ENCODE measurements at regions not wholly inside any gene's neighbourhood (a gene's known extent, or its start where the extent isn't known, plus 50 kb on each side); places are given as distances from the start of the nearest gene placed in this dataset.

- no peaks in the 10 kb centered on the region for H3K36me3 ChIP-seq (replicated peaks in 1 of 2; ENCODE audit: control extremely low read depth in 1 of 2, control insufficient read depth in 1 of 2, extremely low read depth in 1 of 2, insufficient read depth in 2 of 2, low read length in 1 of 2)
- CTCF ChIA-PET: no interaction called here
- H3K4me1 Mint-ChIP-seq: no peaks in the 10 kb centered on the region
These were observed 611.4 kb upstream of the CDH5 start for GRCh38 chr16:65754820-65755691.

More at GRCh38 chr16:65754820-65755691, 611.4 kb upstream of the CDH5 start:
- Histone ChIP-seq H2AFZ (ENCODE audit: insufficient read depth, low read depth, low read length, poor library complexity, severe bottlenecking) (no peak overlapping the region), H3K4me3 (ENCODE audit: control extremely low read depth in 1 of 5, extremely low read depth in 1 of 5, insufficient read depth in 1 of 5, low read depth in 2 of 5, low read length in 4 of 5) (no peak overlapping the region), H3K27ac (ENCODE audit: low read length in 2 of 2) (no peak overlapping the region), H3K27me3 (replicated peaks in 1 of 4; ENCODE audit: control extremely low read depth in 1 of 4, control insufficient read depth in 3 of 4, insufficient read depth in 4 of 4, low read length in 3 of 4) (no peaks in the 10 kb centered on the region), H3K4me2 (replicated peaks; ENCODE audit: low read depth, low read length, poor library complexity, severe bottlenecking) (no peak overlapping the region), H3K9ac (ENCODE audit: low read length) (no peak overlapping the region), H4K20me1 (ENCODE audit: control insufficient read depth, insufficient read depth, low read length, poor library complexity, severe bottlenecking) (no peaks in the 10 kb centered on the region), H3K79me2 (ENCODE audit: control insufficient read depth, insufficient read depth, low read length) (no peaks in the 10 kb centered on the region), H3K4me1 (ENCODE audit: control insufficient read depth in 2 of 2, insufficient read depth in 2 of 2, low read length in 2 of 2) (no peaks in the 10 kb centered on the region), H3K9me3 (ENCODE audit: control extremely low read depth in 1 of 3, control insufficient read depth in 2 of 3, insufficient read depth in 1 of 3, low read length in 2 of 3) (no peaks in the 10 kb centered on the region)
- 97% methylated on average over 13 of the region's 19 CpGs for WGBS (ENCODE audit: insufficient coverage)
- intact Hi-C loops (cut with micrococcal nuclease): no loop called here
- H3K27me3 Mint-ChIP-seq: no peaks in the 10 kb centered on the region
- H3K27ac Mint-ChIP-seq: no peak overlapping the region
- H3K9me3 Mint-ChIP-seq (ENCODE audit: insufficient read depth): peaks cover 2% of the 10 kb centered on the region
- POLR2A ChIA-PET: no interaction called here
- TF ChIP-seq CTCF (IDR thresholded peaks at IDR 0.05) (no peak), EZH2 (IDR thresholded peaks at IDR 0.05; ENCODE audit: borderline replicate concordance, insufficient read depth, low read depth, low read length, poor library complexity, severe bottlenecking) (no peak)
- no peak for ATAC-seq (ENCODE audit: low read depth)
- no peak for DNase-seq
- no peak overlapping the region for H3K4me3 Mint-ChIP-seq
